ENCODE measurements at regions not wholly inside any gene's neighbourhood (a gene's known extent, or its start where the extent isn't known, plus 50 kb on each side); places are given as distances from the start of the nearest gene placed in this dataset.
"Not testable (repeated sequence)": the region's sequence is repeated elsewhere in the genome, so short reads cannot be mapped to it uniquely, and the experiment has no call there.

DNA sequence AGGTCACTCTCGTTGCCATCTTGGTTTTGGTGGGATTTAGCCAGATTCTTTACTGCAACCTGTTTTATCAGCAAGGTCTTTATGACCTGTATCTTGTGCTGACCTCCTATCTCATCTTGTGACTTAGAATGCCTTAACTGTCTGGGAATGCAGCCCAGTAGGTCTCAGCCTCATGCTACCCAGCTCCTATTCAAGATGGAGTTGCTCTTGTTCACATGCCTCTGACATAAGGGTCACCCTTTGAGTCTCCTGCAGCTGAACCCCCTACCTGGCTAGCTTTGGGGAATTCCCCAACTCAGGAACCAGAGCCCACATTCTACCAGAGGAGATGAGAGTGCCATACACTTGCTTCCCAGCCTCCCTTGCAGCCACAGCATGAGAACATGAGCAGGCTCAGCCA, 123.0 kb upstream of the ARHGEF3 start:
- DNase-seq (ENCODE audit: low read depth) = not testable (repeated sequence)

DNA sequence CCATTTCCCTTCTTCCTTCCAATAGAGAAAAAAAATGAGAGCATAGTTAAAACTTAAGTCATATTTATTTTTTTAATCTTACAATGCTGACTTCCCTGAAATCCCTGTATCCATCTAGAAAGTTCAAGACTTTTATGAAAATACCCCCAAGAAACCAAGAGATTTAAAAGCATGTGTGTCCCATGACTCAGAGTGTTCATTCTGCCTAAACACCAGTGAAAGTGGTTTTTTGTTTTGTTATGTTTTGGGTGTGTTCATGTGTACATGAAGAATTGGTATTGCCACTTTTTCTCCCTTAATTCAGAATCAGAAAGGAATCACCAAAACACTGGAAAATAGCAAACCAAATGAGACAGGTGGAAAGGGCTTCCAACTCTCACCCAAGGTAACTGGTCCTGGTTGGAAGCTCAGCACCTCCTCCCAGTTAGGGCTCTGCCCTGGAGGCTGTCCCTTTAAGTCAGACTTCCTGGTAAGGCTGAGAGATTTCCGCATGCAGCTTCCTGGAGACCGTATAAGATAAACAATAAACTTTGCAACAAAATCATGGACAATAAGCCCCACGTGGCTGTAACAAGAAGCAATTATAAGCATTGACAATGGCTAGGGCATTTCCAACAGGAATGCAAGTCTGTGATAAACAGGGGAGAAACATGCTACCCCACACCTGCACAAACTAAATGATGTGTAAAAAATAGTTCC, 121.9 kb upstream of the ARHGEF3 start:
- no peak for DNase-seq (ENCODE audit: low read depth)

DNA sequence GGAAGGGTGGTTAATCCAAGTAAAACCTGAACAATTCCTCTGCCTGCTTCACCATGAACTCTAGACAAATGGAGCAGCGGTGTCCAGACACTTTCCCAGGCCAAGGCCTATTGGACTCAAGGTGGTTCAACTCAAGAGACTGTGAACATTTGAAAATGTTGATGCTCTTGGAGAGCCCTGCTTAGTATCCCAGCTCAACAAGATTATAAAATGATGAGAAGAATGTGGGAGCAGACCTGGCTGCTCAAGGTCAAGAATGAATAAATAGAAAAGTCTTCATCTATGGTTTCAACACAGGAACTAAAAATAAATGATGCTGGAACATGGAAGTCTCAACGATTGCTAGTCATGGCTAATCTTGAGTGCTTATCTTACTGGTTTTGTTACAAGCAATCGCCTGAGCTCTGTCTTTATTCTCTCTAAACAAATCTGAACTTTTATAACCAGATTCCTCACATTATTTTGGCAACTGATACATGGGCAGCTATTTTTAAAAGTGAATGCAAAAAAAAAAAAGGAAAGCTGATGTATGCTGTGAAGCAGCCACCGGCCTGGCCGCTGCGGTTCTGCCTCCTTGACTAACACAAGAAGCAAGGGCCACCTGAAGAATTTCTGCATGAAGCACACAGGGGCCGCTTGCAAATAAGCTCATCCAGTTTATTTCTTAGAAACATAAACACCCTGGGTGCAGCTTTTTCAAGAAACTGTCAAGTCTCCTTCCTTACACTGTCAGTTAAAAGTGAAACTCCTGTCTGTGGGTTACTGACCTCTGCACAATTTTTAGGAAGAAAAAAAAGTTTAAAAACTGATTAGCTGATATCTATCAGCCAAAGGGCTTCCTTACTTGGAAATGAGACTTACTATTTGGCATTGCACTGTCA, 120.1 kb upstream of the ARHGEF3 start:
- no peak for DNase-seq (ENCODE audit: low read depth)

DNA sequence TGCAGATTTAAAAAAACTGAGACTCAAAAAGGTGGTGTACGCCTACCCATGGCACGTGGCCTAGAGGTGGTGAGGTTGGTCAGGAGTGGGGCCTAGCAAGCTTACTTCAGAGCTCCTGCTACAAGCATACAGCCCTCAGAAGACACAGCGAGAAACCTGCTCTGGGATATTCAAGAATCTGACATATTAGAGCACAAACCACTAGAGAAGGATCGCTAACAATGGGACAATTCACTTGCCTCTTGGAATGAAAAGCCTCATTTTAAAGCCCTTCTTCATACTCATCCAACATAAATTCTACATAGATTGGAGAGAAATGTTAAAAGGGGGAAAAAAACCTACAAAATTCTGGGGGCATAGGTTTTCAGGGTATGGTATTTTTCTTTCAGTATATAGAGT, 118.0 kb upstream of the ARHGEF3 start:
- DNase-seq (ENCODE audit: low read depth) = no peak

DNA sequence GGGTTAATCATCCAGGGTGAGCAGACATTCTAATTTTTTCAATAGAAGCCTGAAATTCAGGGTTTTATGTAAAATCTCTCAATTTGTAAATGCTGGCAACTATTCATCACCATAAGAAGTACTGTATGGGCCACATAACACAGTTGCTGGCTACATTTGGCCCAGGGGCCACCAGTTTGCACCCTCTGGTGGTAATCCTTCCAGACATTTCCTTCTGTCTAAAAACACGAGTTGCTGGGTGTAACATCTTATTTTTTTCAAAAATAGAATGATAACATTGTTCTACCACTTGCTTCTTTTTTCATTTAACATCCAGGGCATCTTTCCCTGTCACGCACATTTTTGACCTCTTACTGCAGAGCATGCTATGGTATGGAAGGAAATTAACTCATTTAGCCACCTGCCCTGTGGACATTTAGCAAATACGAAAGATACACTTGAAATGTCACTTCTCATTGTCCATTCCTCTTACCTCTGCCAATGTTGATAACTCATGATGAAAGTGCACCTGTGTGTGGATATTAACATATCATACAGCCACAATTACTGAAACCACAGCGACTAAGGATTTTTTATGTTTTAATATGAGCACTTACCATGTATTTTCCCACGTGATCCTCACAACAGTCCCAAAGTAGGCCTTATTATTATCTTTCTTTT, 117.5 kb upstream of the ARHGEF3 start:
- no peak for DNase-seq (ENCODE audit: low read depth)

DNA sequence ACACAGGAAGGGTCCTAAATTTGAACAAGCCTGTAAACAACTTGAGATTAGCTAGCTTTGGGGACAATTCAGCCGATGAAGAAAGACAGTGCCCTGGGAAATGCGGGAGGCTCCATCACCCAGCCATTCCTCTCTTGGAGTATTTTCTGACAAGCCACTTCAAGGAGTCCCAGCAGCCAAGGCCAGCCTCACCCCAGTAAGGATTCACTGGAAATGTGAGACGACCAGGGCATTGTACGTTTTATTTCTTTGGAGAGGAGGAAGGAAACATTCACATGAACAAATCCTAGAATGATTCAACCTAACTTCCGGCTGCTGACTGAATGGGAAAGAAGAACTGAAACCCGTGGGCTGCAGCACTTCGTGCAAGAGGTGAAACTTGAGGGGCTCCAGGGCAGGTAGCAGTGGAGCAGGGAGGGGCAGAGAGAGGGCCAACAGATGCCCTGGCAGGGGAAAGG, 116.4 kb upstream of the ARHGEF3 start:
- DNase-seq (ENCODE audit: low read depth) = peak; percentile 57

DNA sequence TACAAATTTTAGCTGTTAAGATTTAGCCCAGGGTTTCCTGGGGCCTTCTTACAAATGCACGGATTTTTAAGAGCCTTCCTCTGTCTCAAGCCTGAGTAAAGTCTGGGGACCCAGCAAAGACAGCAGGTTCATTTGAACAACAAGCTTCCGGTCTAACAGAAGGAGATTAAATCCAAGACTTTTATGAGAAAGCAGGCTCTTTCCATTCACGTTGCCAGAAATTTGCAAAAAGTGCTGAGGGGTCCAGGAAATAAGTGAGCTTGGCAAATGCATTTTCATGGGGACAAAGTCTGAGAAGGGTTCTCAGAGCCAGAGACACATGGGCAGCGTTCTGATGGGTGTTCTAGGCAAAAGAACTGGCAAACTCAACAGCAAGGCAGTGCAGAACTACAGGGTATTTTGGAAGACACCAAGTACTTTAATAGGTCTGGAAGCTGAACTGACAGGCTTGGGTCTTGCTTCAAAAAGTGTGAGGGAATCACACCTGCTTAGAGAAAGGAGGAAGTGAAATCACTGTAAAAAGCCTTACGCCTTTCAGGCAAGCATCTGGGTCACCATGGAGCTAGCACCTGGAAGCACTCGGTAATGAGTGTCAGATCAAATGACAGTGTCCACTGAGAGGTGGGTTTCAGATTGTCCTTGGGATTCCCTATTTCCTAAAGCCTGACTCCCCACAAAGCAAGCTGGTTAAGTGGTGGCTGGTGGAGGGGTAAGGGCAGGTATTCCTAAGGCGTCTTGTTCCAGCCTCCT, 115.8 kb upstream of the ARHGEF3 start:
- no peak for DNase-seq (ENCODE audit: low read depth)

DNA sequence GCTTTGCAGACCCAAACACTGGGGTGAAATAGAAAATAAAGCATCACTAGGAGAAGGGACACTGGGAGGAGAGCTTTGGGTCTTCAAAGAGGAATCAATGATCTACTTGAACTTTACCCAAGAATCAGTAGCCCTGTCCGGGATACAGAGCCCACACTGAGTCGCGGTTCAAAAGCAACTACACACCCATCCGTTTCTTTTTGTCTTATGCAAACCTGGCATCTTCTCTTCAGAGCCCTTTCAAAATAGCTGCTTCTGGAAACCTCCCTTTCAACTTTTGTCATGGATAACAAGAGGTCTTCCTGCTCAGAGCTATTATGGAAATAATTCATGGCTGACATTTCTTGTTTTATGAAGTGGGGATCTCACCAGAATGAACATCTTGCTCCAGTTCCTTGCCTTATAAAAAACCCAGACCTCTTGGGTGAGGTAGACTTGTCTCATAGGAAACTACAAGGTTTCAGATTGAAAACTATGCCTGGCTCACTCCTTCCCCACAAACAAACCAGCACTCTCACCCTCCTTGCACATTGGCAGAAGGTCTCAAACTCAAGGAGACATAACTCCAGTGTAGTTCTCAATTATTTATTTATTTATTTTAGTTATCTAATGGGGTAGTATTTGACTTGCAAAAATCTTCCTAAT, 115.1 kb upstream of the ARHGEF3 start:
- DNase-seq (ENCODE audit: low read depth) = no peak

DNA sequence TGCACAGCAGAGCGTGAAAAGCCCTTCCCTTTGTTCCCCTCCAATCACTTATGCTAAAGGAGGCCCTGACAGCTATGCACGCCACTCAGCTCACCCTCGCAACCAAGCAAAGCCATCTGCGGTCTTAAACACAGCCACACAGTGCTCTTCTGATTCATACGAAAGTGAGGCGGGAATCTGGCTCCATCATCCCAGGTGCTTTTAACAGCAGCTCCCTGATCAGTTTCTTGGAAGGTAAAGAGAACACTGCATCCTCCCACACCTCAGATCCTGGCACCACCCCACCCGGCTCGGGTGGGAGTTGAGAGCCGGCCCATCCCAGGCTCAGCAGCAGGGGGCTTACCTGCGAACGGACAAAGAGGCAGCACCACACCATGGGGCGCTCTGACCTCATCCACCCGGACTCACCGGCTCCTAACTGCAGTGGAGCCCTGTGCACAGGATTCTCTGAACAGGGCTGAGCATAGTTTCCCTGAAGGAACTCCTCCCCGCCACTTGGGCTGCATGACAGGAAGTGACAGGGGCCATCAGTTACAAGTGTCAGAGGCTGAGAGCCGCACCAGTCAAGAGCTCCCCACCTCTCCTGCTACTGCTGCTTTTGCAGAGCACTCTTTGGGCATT, 114.3 kb upstream of the ARHGEF3 start:
- peak; percentile 61 for DNase-seq (ENCODE audit: low read depth)

DNA sequence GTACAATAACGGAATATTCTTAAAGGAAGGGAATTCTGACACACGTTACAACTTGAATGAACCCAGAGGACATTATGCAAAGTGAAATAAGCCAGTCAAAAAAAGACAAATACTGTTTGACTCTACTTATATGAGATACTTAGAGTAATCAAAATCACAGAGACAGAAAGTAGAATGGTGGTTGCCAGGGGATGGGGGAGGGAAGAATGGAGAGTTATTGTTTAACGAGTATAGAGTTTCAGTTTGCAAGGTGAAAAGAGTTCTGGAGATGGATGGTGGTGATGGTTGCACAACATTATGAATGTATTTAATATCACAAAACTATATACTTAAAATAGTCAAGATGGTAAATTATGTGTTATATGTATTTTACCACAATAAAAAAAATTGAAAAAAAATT, 112.9 kb upstream of the ARHGEF3 start:
- no peak for DNase-seq (ENCODE audit: low read depth)

DNA sequence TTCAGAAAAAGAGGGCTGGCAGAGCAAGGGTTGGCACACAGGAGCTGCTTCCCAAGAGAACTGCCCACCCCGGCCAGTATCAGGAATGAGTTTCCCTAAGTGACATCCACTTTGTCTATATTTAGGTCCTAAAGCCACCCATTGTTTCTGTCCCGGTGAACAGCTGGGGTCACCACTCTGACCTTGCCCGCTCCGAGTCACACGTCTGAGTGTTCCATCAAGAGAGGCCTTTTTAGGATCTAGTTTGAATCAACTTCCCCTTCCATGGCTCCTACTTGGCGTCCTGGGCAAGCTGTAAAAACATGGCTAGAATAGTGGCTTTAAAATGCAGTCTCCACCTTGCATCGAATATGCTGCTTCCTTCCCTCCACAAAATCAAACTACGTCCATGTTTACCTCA, 109.6 kb upstream of the ARHGEF3 start:
- no peak for DNase-seq (ENCODE audit: low read depth)

DNA sequence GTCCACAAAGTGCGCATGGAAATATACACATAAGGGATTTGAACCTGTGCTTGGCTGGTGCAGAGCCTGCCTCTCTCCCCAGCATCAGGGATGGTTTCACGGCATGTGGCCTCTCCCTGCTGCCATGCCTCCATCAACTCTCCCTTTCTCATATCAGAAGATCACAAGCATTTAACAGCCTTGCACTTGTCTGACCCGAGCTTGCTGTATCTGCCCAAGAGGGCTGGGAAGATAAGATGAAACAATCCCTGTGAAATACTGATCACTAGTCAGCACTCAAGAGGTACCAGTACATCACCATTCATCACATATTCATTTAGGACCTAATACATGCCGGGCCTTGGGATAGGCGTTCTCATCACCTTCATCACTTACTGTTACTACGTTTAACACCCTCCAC, 107.6 kb upstream of the ARHGEF3 start:
- no peak for DNase-seq (ENCODE audit: low read depth)

DNA sequence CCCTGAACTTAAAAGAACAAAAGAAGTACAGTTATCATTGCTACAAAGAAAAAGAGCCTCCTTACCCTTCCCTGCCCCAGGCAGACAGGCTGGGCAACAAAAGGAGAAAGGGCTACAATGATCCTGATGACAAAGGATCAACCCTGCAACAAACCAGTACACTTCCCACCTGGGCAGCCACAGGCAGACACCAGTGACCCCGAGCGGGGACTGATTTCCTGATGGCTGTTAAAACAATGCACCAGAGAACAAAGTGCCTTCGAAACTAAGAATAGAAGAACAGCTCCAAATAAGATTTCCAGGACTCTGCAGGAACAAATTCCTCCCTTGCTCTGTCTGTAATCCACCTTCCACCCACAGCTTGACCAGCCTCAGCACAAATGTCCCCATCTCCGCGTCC, 106.3 kb upstream of the ARHGEF3 start:
- DNase-seq (ENCODE audit: low read depth) = no peak

DNA sequence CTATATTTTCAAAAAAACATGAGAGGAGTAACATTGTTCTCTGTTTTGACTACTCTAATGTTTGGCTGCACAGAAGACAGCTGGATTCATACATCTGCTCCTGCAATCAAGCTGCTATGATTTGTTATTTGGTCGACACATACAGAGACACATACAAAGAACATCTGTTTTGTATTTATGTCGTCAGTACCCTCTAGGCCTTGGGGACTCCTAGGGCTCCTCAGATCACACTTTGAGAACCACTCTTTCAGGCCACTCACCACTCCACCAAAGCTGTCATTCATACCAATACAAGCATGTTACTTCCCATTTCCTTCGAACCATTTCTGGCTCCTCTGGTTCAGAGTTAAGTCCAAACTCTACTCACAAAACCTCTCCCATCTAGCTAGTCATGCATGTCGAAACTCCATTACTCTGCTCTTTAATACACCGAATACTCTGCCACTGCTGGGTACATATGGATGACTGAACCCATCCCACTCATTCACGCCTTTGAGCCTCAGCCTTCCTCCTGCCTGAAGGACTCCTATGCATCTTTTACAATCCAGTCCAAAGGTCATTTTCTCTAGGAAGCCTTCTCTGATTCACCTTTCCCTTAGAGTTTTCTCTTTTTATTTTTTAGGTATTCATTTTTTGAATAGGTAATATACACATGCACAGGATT, 102.9 kb upstream of the ARHGEF3 start:
- DNase-seq (ENCODE audit: low read depth) = no peak

DNA sequence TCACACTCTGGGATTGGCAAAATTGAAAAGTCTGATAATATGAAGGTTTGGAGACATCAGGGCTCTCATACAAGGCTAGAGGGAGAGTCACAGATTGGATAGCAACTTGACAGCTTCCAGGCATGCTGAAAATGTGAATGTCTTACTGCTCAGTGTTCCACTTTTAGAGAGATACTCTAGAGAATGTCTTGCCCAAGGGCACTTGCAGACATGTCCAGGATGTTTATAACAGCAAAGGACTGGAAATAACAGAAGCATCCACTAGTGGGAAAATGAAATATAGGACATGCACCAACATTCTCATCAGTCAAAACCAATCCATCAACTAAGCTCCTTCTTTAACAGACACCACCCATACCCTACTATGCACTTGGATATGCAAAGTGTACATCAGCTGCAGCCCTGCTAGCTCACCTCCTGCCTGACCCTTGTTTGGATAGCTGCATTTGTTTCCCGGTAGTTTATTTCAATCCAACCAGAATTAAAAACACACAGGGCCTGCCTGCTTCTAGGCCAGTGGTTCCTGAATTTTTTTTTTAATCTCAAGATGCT, 101.6 kb upstream of the ARHGEF3 start:
- no peak for DNase-seq (ENCODE audit: low read depth)

DNA sequence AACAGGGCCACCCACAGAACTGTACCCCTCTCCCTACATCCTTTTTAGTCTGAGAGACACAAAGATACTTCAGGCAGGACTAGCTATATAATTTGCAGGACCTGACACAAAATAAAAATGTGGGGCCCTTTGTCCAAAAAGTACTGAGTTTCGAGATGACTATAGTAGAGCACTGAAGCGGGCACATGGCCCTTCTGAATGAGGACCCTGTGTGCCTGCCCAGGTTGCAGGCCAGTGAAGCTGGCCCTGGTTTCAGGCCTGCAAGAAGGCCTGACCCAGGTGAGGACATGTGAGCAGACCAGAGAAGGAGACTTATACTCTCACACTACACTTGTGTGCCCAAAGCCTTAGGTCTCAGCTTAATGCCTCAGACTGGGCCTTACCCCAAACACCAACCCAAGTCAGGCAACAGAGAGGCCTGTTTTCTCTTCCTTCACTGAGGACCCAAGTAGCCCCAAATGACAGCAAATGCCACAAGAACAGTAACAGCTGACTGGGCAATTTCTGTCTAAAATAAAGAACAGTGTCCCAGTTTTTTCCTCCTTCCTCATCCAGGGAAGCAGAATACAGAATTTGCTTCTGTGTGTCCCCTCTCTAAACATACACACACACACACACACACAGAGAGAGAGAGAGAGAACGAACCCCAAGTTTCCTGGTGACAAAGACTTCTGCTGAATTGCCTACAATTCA, 100.9 kb upstream of the ARHGEF3 start:
- DNase-seq (ENCODE audit: low read depth) = no peak

DNA sequence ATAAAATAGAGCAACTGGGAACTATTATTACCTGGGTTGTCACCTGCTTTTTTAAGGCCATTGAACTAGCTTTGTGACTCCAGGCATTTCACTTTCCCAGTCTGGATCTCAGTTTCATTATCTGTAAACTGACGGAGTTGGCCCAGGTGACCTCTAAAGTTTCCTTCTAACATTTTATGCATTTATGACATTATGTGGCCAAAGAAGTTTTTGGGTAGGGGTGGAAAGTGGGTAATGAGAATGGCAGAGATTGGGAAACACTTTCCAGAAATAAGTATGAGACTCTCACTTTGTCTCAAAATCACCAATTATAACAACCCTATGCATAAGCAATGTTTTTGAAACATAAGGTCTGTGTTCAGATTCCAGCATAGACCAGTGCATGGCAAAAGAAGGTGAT, 99.1 kb upstream of the ARHGEF3 start:
- DNase-seq (ENCODE audit: low read depth) = no peak

DNA sequence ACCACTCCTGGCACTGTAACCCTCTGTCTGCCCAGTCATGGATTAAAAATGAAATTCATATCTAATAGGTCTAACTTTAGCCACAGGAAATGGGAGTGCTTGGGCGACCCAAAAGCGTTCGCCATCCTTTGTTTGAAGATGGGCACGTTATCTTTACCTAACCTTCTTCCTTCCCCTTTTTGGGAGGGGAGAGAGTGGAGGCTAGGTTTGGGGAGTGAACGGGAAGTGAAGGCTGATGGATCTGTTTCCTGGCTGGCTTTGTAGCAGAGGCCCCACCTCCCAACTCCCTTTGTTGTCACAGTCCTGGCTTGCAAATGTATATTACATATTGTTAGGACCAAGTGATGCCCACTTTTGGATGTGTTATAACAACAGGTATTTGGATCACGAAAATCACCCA, 98.1 kb upstream of the ARHGEF3 start:
- DNase-seq (ENCODE audit: low read depth) = no peak

DNA sequence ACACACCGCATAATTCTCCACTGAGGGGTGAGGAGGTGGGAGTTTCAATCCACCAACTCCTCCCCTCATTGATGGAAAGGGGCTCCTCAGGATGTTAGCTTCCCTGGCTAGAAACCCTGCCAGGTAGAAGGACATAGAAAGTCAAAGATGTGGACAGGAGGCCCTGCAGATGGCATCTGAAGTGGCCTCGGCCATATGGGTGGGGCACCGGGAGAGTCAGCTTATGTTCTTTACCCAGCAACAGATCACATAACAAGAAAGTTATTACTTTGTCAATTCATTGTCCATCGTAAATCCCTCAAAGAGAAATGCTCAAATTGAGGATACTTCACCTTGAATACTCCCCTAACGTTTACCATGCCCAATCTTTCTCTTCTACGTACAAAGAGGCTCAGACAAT, 97.3 kb upstream of the ARHGEF3 start:
- no peak for DNase-seq (ENCODE audit: low read depth)

DNA sequence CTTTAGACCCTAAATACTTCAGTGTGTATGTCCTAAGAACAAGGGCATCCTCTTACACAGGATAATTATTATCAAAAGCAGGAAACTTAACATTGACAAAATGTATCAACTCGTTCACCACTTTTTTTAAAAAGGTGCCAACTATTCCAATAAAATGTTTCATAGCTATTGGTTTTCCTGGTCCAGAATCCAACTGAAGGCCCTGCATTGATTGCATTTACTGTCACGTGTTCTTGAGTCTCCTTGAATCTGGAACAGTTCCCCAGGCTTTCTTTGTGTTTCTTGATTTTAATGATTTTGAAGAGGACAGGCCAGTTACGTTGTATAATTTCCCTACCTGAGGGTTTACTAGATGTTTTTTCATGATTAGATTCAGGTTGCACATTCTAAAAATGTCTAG, 94.6 kb upstream of the ARHGEF3 start:
- no peak for DNase-seq (ENCODE audit: low read depth)

Data from activated T-cell treated with anti-CD3 and anti-CD28 coated beads for 48 hours (primary cell).